Kidney (tissue), 13 donors: ENCODE measurements at regions not wholly inside any gene's neighbourhood (a gene's known extent, or its start where the extent isn't known, plus 50 kb on each side); places are given as distances from the start of the nearest gene placed in this dataset.

Experiments used
- DNase-seq, 5 donors: peaks; one replicate each; pipeline ENCODE4 v3.0.0-alpha.2; 2013 to 2020
- FAIRE-seq: peaks from 2 replicates; lab custom pipeline; 2012; peaks lifted over from hg19 to GRCh38; lab: Jason Lieb, UNC
- H3K27ac ChIP-seq, 2 donors: one replicate each; pipeline ENCODE4 v1.7.0; 2013; ENCODE audit warnings: low read depth in 2 of 2, low read length in 2 of 2, inconsistent platforms in 1 of 2
- H3K27me3 ChIP-seq: one replicate; pipeline ENCODE4 v1.7.1; 2013; ENCODE audit warnings: low read length, inconsistent platforms; ENCODE audit not compliant: control insufficient read depth, insufficient read depth
- H3K36me3 ChIP-seq, 3 donors: one replicate each; pipeline versions ENCODE4 v1.7.0 to v1.7.1; 2013; ENCODE audit warnings: low read length in 3 of 3, control low read depth in 1 of 3, inconsistent platforms in 1 of 3; ENCODE audit not compliant: insufficient read depth in 3 of 3, control insufficient read depth in 2 of 3
- H3K4me1 ChIP-seq, 3 donors: one replicate each; pipeline versions ENCODE4 v1.7.0 to v1.7.1; 2013; ENCODE audit warnings: low read length in 3 of 3, inconsistent platforms in 1 of 3, low read depth in 1 of 3; ENCODE audit not compliant: control insufficient read depth in 2 of 3, insufficient read depth in 2 of 3
- H3K4me3 ChIP-seq, 3 donors: one replicate each; pipeline versions ENCODE4 v1.7.0 to v1.8.1; 2013; ENCODE audit warnings: low read length in 3 of 3, control low read depth in 1 of 3, inconsistent platforms in 1 of 3
- H3K9ac ChIP-seq, 3 donors: one replicate each; pipeline versions ENCODE4 v1.7.0 to v1.7.1; 2013; ENCODE audit warnings: low read length in 3 of 3, control low read depth in 1 of 3, inconsistent platforms in 1 of 3
- H3K9me3 ChIP-seq, 3 donors: one replicate each; pipeline versions ENCODE4 v1.7.0 to v1.7.1; 2013; ENCODE audit warnings: low read length in 3 of 3, control low read depth in 1 of 3, inconsistent platforms in 1 of 3; ENCODE audit not compliant: control insufficient read depth in 2 of 3, insufficient read depth in 1 of 3
- intact Hi-C: fragments of 100-400 bp; cut with DNase I; formaldehyde crosslinking; loops from one replicate; pipeline ENCODE4 v1.11.1; 2022
- TF ChIP-seq, protein P1 (sequence below): IDR thresholded peaks from 3 replicates; pipeline ENCODE4 v1.5.1; 2012; ENCODE audit warnings: mild to moderate bottlenecking, moderate library complexity, borderline replicate concordance; ENCODE audit not compliant: insufficient read depth; ENCODE audit errors: extremely low read depth
- donor health status: control.
- donor health status: control.
- donor health status: control.
- donor health status: control.
- donor health status: control.
- donor health status: DM: yes; HTN: yes; CAD: no.
- donor health status: Normal renal cell carcinoma (clear cell type).

GRCh38 chr10:121655254-121656144 is 57.3 kb upstream of the FGFR2 start:
- DNase-seq (no peak), FAIRE-seq (no peak)

DNA sequence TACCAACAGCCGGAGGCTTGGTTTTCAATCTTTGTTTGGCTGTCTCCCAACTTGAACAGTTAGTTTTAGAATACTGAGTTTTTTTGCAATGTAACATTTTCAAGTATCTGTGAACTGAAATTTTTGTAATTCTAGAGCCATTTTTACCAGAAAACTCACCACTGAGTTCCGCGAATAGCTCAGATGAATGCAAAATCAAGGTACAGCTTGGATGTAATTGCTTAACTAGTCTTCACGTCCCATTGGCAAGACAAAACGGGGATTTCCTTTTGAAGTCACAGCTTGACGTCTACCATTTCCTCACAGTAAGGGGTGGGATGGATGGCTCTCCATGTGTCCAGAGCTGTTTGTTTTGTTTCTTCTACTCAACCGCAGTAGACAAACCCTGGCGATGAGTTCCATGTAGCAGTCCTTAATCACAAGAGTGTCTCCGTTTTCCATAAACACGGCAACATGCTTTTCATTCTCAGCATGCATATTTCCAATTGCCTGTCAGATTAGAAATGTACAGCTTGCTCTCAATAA is 55.8 kb upstream of the FGFR2 start:
- Histone ChIP-seq H3K27ac (no peak overlapping the region), H3K9ac (no peak overlapping the region), H3K4me3 (no peak overlapping the region), H3K27me3 (no peaks in the 10 kb centered on the region), H3K9me3 (no peaks in the 10 kb centered on the region), H3K4me1 (no peaks in the 10 kb centered on the region), H3K36me3 (no peaks in the 10 kb centered on the region)
- no peak for DNase-seq
- FAIRE-seq, result no peak
- intact Hi-C loops, result no loop called here
- TF ChIP-seq, protein P1, sequence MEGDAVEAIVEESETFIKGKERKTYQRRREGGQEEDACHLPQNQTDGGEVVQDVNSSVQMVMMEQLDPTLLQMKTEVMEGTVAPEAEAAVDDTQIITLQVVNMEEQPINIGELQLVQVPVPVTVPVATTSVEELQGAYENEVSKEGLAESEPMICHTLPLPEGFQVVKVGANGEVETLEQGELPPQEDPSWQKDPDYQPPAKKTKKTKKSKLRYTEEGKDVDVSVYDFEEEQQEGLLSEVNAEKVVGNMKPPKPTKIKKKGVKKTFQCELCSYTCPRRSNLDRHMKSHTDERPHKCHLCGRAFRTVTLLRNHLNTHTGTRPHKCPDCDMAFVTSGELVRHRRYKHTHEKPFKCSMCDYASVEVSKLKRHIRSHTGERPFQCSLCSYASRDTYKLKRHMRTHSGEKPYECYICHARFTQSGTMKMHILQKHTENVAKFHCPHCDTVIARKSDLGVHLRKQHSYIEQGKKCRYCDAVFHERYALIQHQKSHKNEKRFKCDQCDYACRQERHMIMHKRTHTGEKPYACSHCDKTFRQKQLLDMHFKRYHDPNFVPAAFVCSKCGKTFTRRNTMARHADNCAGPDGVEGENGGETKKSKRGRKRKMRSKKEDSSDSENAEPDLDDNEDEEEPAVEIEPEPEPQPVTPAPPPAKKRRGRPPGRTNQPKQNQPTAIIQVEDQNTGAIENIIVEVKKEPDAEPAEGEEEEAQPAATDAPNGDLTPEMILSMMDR, result no peak

More at GRCh38 chr10:121655254-121656144, 57.3 kb upstream of the FGFR2 start:
- Histone ChIP-seq H3K9me3 (no peaks in the 10 kb centered on the region), H3K4me1 (no peaks in the 10 kb centered on the region), H3K36me3 (no peaks in the 10 kb centered on the region), H3K9ac (no peak overlapping the region), H3K27me3 (no peaks in the 10 kb centered on the region), H3K27ac (no peak overlapping the region), H3K4me3 (no peak overlapping the region)
- intact Hi-C loops, result no loop called here
- TF ChIP-seq, protein P1, result no peak

DNA sequence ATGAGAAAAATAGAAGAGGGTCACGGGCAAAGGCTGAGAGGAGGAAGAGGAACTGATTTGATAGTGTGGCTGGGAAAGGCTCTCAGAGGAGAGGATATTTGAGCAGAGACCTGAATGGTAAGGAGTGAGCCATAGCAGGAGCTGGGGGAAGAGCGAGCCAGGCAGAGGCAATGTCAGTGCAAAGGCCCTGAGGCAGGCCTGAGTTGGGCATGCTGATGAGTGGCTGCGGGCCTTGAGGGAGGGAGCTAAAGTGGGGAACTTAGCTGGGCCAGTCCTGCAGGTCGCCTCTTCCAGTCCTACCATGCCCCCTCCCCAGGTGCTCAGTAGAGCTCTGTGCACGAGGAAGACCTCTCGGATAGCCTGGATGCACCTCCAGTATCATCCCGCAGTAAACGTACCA is 55.4 kb upstream of the FGFR2 start:
- H3K27ac ChIP-seq, result no peak overlapping the region
- no peaks in the 10 kb centered on the region for H3K36me3 ChIP-seq
- H3K27me3 ChIP-seq, result no peaks in the 10 kb centered on the region
- FAIRE-seq, result no peak
- H3K9ac ChIP-seq, result no peak overlapping the region
- H3K4me3 ChIP-seq, result no peak overlapping the region
- no peaks in the 10 kb centered on the region for H3K9me3 ChIP-seq
- no peak for DNase-seq
- intact Hi-C loops, result no loop called here
- H3K4me1 ChIP-seq, result no peaks in the 10 kb centered on the region
- TF ChIP-seq, protein P1, result no peak
